ENCODE measurements at regions not wholly inside any gene's neighbourhood (a gene's known extent, or its start where the extent isn't known, plus 50 kb on each side); places are given as distances from the start of the nearest gene placed in this dataset.
"Not testable (repeated sequence)": the region's sequence is repeated elsewhere in the genome, so short reads cannot be mapped to it uniquely, and the experiment has no call there.

DNA sequence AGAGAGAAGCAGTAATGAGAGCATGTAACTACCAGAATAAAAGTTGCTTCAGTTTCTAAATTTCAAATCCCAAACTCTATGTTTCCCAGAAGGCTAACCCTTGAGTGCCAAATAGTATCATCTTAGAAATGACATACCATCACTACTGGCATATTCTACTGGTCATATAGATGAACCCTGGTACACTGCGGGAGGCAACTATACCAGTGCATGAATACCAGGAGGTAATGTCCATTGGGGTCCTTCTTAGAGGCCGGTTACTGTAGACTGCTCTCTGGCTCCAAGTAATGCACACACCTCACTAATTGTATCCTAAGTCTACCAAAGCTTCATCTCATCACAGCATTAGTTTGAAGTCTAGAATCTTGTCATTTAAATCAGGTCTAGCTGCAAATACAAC is 108.6 kb upstream of the MSMB start:
- TF ChIP-seq, protein P1, sequence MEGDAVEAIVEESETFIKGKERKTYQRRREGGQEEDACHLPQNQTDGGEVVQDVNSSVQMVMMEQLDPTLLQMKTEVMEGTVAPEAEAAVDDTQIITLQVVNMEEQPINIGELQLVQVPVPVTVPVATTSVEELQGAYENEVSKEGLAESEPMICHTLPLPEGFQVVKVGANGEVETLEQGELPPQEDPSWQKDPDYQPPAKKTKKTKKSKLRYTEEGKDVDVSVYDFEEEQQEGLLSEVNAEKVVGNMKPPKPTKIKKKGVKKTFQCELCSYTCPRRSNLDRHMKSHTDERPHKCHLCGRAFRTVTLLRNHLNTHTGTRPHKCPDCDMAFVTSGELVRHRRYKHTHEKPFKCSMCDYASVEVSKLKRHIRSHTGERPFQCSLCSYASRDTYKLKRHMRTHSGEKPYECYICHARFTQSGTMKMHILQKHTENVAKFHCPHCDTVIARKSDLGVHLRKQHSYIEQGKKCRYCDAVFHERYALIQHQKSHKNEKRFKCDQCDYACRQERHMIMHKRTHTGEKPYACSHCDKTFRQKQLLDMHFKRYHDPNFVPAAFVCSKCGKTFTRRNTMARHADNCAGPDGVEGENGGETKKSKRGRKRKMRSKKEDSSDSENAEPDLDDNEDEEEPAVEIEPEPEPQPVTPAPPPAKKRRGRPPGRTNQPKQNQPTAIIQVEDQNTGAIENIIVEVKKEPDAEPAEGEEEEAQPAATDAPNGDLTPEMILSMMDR (conservative IDR thresholded peaks at IDR 0.05; ENCODE audit: low read length) = not testable (repeated sequence)
- TF ChIP-seq EZH2phosphoT487 (IDR thresholded peaks at IDR 0.05; ENCODE audit: borderline replicate concordance) = not testable (repeated sequence)
